SK-N-SH (cell line): ENCODE measurements at regions not wholly inside any gene's neighbourhood (a gene's known extent, or its start where the extent isn't known, plus 50 kb on each side); places are given as distances from the start of the nearest gene placed in this dataset.

Experiments
- CTCF ChIA-PET: fragments of 300-600, 350-600 bp; formaldehyde crosslinking; extraction: SDS; loops from one replicate; lab custom pipeline; 2021; lab: Yijun Ruan, JAX
- POLR2A ChIA-PET: fragments of 350-600 bp; sonication (Branson Sonifier 250); formaldehyde crosslinking; extraction: SDS; loops from one replicate; lab custom pipeline; 2020; ENCODE audit warnings: antibody characterized with exemption, inconsistent platforms; lab: Yijun Ruan, JAX
- DNase-seq: peaks from one replicate; pipeline ENCODE4 v3.0.0; 2012
- H2AFZ ChIP-seq: fragments of 200-600 bp; sonication (generic); 2 replicates; pipeline ENCODE4 v1.8.1; 2016; ENCODE audit warnings: antibody characterized with exemption, mild to moderate bottlenecking, low read depth
- H3F3A ChIP-seq: fragments of 200-600 bp; sonication (generic); replicated peaks from 2 replicates; pipeline ENCODE3; 2016; ENCODE audit warnings: antibody characterized with exemption, mild to moderate bottlenecking; ENCODE audit not compliant: insufficient read depth
- H3K27ac ChIP-seq, 2 experiments: fragments of 200-500 bp in 1 of 2; fragments of 200-600 bp in 1 of 2; sonication (Bioruptor generic) in 1 of 2; sonication (generic), shearing (Covaris generic) in 1 of 2; 2 replicates each; pipeline versions ENCODE4 v1.5.1 to v1.6.1; 2014 to 2016; ENCODE audit warnings: low read depth in 2 of 2, inconsistent platforms in 1 of 2, low read length in 1 of 2, mild to moderate bottlenecking in 1 of 2, mixed read lengths in 1 of 2
- H3K27me3 ChIP-seq: fragments of 200-600 bp; sonication (generic), shearing (Covaris generic); 2 replicates; pipeline ENCODE4 v1.6.1; 2016; ENCODE audit warnings: mixed run types; ENCODE audit not compliant: insufficient read depth
- H3K36me3 ChIP-seq, 2 experiments: fragments of 200-500 bp in 1 of 2; fragments of 200-600 bp in 1 of 2; sonication (Bioruptor generic) in 1 of 2; sonication (generic) in 1 of 2; replicated peaks in 1 of 2; 2 replicates each; pipeline versions ENCODE3 to v1.5.1; 2014 to 2016; ENCODE audit warnings: low read length in 1 of 2, mild to moderate bottlenecking in 1 of 2; ENCODE audit not compliant: insufficient read depth in 2 of 2, control insufficient read depth in 1 of 2
- H3K4me1 ChIP-seq, 2 experiments: fragments of 200-500 bp in 1 of 2; fragments of 200-600 bp in 1 of 2; sonication (Bioruptor generic) in 1 of 2; sonication (generic), shearing (Covaris generic) in 1 of 2; 2 replicates each; pipeline versions ENCODE4 v1.5.1 to v1.6.1; 2014 to 2016; ENCODE audit warnings: low read depth in 1 of 2, low read length in 1 of 2, mixed run types in 1 of 2; ENCODE audit not compliant: insufficient read depth in 2 of 2, control insufficient read depth in 1 of 2
- H3K4me2 ChIP-seq: fragments of 200-600 bp; sonication (generic), shearing (Covaris generic); 2 replicates; pipeline ENCODE4 v1.6.1; 2017; ENCODE audit warnings: mixed run types
- H3K4me3 ChIP-seq, 2 experiments: fragments of 200-500 bp in 1 of 2; fragments of 200-600 bp in 1 of 2; sonication (Bioruptor generic) in 1 of 2; sonication (generic), shearing (Covaris generic) in 1 of 2; 2 replicates each; pipeline versions ENCODE4 v1.5.1 to v1.8.1; 2014 to 2016; ENCODE audit warnings: low read depth in 2 of 2, inconsistent platforms in 1 of 2, low read length in 1 of 2, mild to moderate bottlenecking in 1 of 2, mixed read lengths in 1 of 2, moderate library complexity in 1 of 2
- H3K79me2 ChIP-seq: fragments of 200-600 bp; sonication (generic); 2 replicates; pipeline ENCODE4 v1.8.1; 2017; ENCODE audit warnings: mild to moderate bottlenecking; ENCODE audit not compliant: insufficient read depth
- H3K9ac ChIP-seq: fragments of 200-600 bp; sonication (generic); 2 replicates; pipeline ENCODE4 v1.6.1; 2017; ENCODE audit warnings: mixed run types
- H3K9me2 ChIP-seq: fragments of 200-600 bp; sonication (generic); 2 replicates; pipeline ENCODE4 v1.6.1; 2017; ENCODE audit warnings: mixed run types
- H3K9me3 ChIP-seq: fragments of 200-600 bp; sonication (generic); 2 replicates; pipeline ENCODE4 v1.6.1; 2017; ENCODE audit warnings: mixed run types, mild to moderate bottlenecking, moderate library complexity
- H4K20me1 ChIP-seq: fragments of 200-600 bp; sonication (generic); 2 replicates; pipeline ENCODE4 v1.6.1; 2017; ENCODE audit warnings: mild to moderate bottlenecking, mixed run types; ENCODE audit not compliant: insufficient read depth
- EZH2phosphoT487 ChIP-seq: fragments of 200-600 bp; sonication (generic); IDR thresholded peaks from 2 replicates; pipeline ENCODE4 v1.6.1; 2017; ENCODE audit warnings: low read depth, mixed run types, mild to moderate bottlenecking, antibody characterized with exemption, moderate library complexity, borderline replicate concordance
- GATA2 ChIP-seq: sonication (generic); formaldehyde crosslinking; IDR thresholded peaks from 2 replicates; pipeline ENCODE4 v1.5.0; 2020; ENCODE audit warnings: mild to moderate bottlenecking, missing genetic modification reagents
- IRF3 ChIP-seq: fragments of 150-350 bp; IDR thresholded peaks from 2 replicates; pipeline ENCODE4 v1.6.1; 2016; ENCODE audit warnings: mild to moderate bottlenecking, low read depth, low read length
- MEF2A ChIP-seq: IDR thresholded peaks from 2 replicates; pipeline ENCODE4 v1.4.0; 2012; ENCODE audit warnings: low read depth, borderline replicate concordance
- NRF1 ChIP-seq: IDR thresholded peaks from 2 replicates; pipeline ENCODE4 v1.6.1; 2012; ENCODE audit warnings: low read depth, mild to moderate bottlenecking, low read length
- REST ChIP-seq: IDR thresholded peaks from 2 replicates; pipeline ENCODE4 v1.6.1; 2012; ENCODE audit warnings: mild to moderate bottlenecking, low read depth, low read length, moderate library complexity
- RXRA ChIP-seq: IDR thresholded peaks from 2 replicates; pipeline ENCODE4 v1.4.0; 2012; ENCODE audit warnings: low read depth, mild to moderate bottlenecking, borderline replicate concordance
- SIN3A ChIP-seq: IDR thresholded peaks from 2 replicates; pipeline ENCODE4 v1.6.1; 2012; ENCODE audit warnings: low read depth, mild to moderate bottlenecking, low read length, moderate library complexity, borderline replicate concordance
- TEAD4 ChIP-seq: IDR thresholded peaks from 2 replicates; pipeline ENCODE4 v1.4.0; 2012; ENCODE audit warnings: mild to moderate bottlenecking, borderline replicate concordance; ENCODE audit not compliant: insufficient read depth
- WGBS: methylation state at CpG from one replicate; pipeline ENCODE4 v1.1.6; 2017; ENCODE audit warnings: low lambda C conversion rate; 5-methylcytosine and 5-hydroxymethylcytosine counted together

DNA sequence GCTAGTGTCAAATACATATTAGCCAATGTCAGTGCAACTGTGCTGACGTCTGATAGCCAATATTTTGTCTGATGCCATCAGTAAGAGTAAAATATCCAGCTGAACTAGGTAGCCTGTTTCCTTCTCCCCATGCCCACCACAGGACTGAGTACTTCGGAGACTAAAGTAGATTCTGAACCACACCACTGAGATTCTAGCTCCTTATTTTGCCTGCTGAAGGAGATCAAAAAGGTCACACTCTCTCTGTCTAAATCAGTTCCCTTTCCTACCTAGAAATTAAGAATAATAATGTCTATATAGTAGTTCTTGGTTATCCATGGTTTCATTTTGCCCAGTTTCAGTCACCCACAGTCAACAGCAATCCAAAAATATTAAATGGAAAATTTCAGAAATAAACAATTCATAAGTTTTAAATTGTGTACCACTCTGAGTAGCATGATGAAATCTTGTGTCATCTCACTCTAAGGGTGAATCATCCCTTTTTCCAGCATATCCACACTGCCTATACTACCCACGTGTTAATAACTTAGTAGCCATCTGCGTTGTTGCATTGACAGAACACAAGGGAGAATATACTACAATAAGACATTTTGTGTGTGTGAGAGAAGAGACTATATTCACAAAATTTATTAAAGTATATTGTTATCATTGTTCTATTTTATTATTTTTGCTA is 1043.3 kb upstream of the PIK3C3 start:
- H3K4me1 ChIP-seq, result no peaks in the 10 kb centered on the region
- H3K36me3 ChIP-seq, result no peaks in the 10 kb centered on the region
- no peaks in the 10 kb centered on the region for H3K9me2 ChIP-seq
- H3K27ac ChIP-seq, result peak overlapping the region in 1 of 2 experiments; percentile 6; a peak in 1 of 4 replicates
- CTCF ChIA-PET, result no interaction called here
- H2AFZ ChIP-seq, result peak overlapping the region; percentile 52; the same call in 1 of the 2 replicates
- DNase-seq, result no peak
- H3K79me2 ChIP-seq, result no peaks in the 10 kb centered on the region
- no peaks in the 10 kb centered on the region for H4K20me1 ChIP-seq
- POLR2A ChIA-PET, result no interaction called here
- 70% methylated on average over 4 of the region's 4 CpGs for WGBS
- TF ChIP-seq EZH2phosphoT487 (no peak), MEF2A (no peak), IRF3 (no peak), SIN3A (no peak), TEAD4 (no peak), GATA2 (no peak), NRF1 (no peak), REST (no peak), RXRA (no peak)
- H3K4me3 ChIP-seq, result no peak overlapping the region
- no peaks in the 10 kb centered on the region for H3K27me3 ChIP-seq
- H3K9ac ChIP-seq, result no peak overlapping the region
- H3K9me3 ChIP-seq, result no peaks in the 10 kb centered on the region
- peaks cover 5% of the 10 kb centered on the region for H3F3A ChIP-seq
- no peak overlapping the region for H3K4me2 ChIP-seq

DNA sequence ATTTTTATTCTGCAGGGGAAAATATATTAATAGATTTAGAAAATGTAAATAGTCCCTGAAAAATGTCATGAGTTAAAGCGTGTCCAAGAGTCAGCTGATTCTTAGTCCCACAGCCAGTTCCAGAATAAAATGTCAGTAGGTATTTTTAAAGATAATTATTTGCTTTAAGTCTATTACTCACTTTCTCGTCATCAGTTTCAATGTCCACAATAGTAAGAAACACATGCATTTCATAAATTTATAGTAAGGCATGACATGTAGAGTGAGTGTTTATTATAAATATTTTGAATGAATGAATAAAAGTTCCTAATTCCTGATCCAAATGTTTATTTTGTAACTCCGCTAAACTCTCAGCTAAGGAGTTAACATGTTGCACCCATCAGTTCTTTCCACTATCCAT is 1044.0 kb upstream of the PIK3C3 start:
- no peaks in the 10 kb centered on the region for H3K9me2 ChIP-seq
- H3K27ac ChIP-seq, result no peak overlapping the region
- no peak for TF ChIP-seq REST
- no peak overlapping the region for H3K4me3 ChIP-seq
- no peaks in the 10 kb centered on the region for H3K4me1 ChIP-seq
- no peaks in the 10 kb centered on the region for H3K27me3 ChIP-seq
- DNase-seq, result no peak
- ChIA-PET CTCF (no interaction called here), POLR2A (no interaction called here)
- H4K20me1 ChIP-seq, result no peaks in the 10 kb centered on the region
- H3K9ac ChIP-seq, result no peak overlapping the region
- H3K4me2 ChIP-seq, result no peak overlapping the region
- H3K79me2 ChIP-seq, result no peaks in the 10 kb centered on the region
- H3F3A ChIP-seq, result no peaks in the 10 kb centered on the region
- H3K36me3 ChIP-seq, result no peaks in the 10 kb centered on the region
- H3K9me3 ChIP-seq, result no peaks in the 10 kb centered on the region
- WGBS, result 92% methylated on average over 3 of the region's 3 CpGs
- H2AFZ ChIP-seq, result no peak overlapping the region; the same call in 1 of the 2 replicates
